CD8-positive, alpha-beta memory T cell (primary cell): ENCODE measurements at regions not wholly inside any gene's neighbourhood (a gene's known extent, or its start where the extent isn't known, plus 50 kb on each side); places are given as distances from the start of the nearest gene placed in this dataset.
"Not testable (repeated sequence)": the region's sequence is repeated elsewhere in the genome, so short reads cannot be mapped to it uniquely, and the experiment has no call there.

Source experiments
- CTCF ChIA-PET: fragments of 350-600 bp; sonication (Branson Sonifier 250); formaldehyde crosslinking; loops from one replicate; lab custom pipeline; 2021; ENCODE audit warnings: antibody characterized with exemption; lab: Charles Lee
- POLR2A ChIA-PET: fragments of 350-600 bp; sonication (Branson Sonifier 250); formaldehyde crosslinking; loops from one replicate; lab custom pipeline; 2021; ENCODE audit warnings: antibody characterized with exemption; lab: Charles Lee
- DNase-seq, 5 donors: peaks; one replicate each; pipeline versions ENCODE4 v3.0.0 to v3.0.0-alpha.2; 2020 to 2022; ENCODE audit warnings: mixed read lengths in 1 of 5
- H3K27ac ChIP-seq: one replicate; pipeline ENCODE4 v1.7.0; 2013; ENCODE audit warnings: low read depth, mild to moderate bottlenecking, low read length, moderate library complexity
- H3K27me3 ChIP-seq: 2 replicates; pipeline ENCODE4 v1.7.0; 2013; ENCODE audit warnings: low read length, mild to moderate bottlenecking; ENCODE audit not compliant: insufficient read depth, poor library complexity, severe bottlenecking
- H3K36me3 ChIP-seq: 2 replicates; pipeline ENCODE4 v1.7.0; 2013; ENCODE audit warnings: mild to moderate bottlenecking, low read length, moderate library complexity; ENCODE audit not compliant: insufficient read depth
- H3K4me1 ChIP-seq: 2 replicates; pipeline ENCODE4 v1.7.0; 2013; ENCODE audit warnings: mild to moderate bottlenecking, low read length, moderate library complexity; ENCODE audit not compliant: insufficient read depth
- H3K4me3 ChIP-seq: 2 replicates; pipeline ENCODE4 v1.7.0; 2013; ENCODE audit warnings: mild to moderate bottlenecking, low read length
- H3K9me3 ChIP-seq: 2 replicates; pipeline ENCODE4 v1.7.0; 2013; ENCODE audit warnings: mild to moderate bottlenecking, low read length
- H3K27ac Mint-ChIP-seq, 8 donors: one replicate each; pipeline ENCODE4 v1.8.0; 2020 to 2021; ENCODE audit warnings: mixed read lengths in 8 of 8, mild to moderate bottlenecking in 6 of 8, inconsistent platforms in 3 of 8, moderate library complexity in 3 of 8
- H3K27me3 Mint-ChIP-seq, 2 donors: one replicate each; pipeline ENCODE4 v1.8.0; 2020 to 2021; ENCODE audit warnings: mixed read lengths in 2 of 2, mild to moderate bottlenecking in 1 of 2, moderate library complexity in 1 of 2
- H3K36me3 Mint-ChIP-seq, 3 donors: one replicate each; pipeline ENCODE4 v1.8.0; 2020 to 2021; ENCODE audit warnings: mixed read lengths in 3 of 3, inconsistent platforms in 1 of 3, mild to moderate bottlenecking in 1 of 3
- H3K4me1 Mint-ChIP-seq, 3 donors: one replicate each; pipeline ENCODE4 v1.8.0; 2020 to 2021; ENCODE audit warnings: mixed read lengths in 3 of 3, inconsistent platforms in 1 of 3, mild to moderate bottlenecking in 1 of 3
- H3K4me3 Mint-ChIP-seq, 7 donors: one replicate each; pipeline ENCODE4 v1.8.0; 2020 to 2021; ENCODE audit warnings: mixed read lengths in 7 of 7, mild to moderate bottlenecking in 6 of 7, moderate library complexity in 4 of 7, inconsistent platforms in 2 of 7
- H3K9me3 Mint-ChIP-seq, 5 donors: one replicate each; pipeline ENCODE4 v1.8.0; 2020 to 2022; ENCODE audit warnings: mixed read lengths in 5 of 5, mild to moderate bottlenecking in 3 of 5, moderate library complexity in 2 of 5, inconsistent platforms in 1 of 5

DNA sequence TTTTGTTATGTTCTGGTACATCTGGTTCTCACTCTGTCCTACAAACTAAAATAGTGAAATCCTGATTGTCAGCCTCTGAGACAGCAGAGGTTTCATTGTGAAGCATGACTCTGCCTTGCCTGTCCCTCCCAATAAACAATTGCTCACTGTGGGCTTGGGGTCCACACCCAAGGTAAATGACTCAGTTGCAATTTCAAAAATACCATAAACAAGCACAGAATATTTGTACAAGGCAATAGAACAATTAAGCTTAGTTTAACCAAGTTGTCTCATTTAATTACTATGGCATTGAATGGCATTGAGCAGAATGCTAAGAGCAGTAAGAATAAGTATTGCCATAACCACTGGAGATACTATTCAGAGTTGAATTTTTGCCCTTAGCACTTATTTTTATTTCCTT lies 353.6 kb downstream of the SPRY2 start:
- H3K27ac ChIP-seq = no peak overlapping the region
- H3K9me3 Mint-ChIP-seq = peaks cover 0 to 7% (median 3%) of the 10 kb centered on the region in 5 donors
- no peak overlapping the region for H3K4me3 ChIP-seq
- no peak overlapping the region for H3K4me3 Mint-ChIP-seq
- ChIA-PET POLR2A (no interaction called here), CTCF (no interaction called here)
- H3K27ac Mint-ChIP-seq = no peak overlapping the region
- no peaks in the 10 kb centered on the region for H3K36me3 ChIP-seq
- H3K27me3 ChIP-seq = no peaks in the 10 kb centered on the region
- H3K4me1 ChIP-seq = no peaks in the 10 kb centered on the region
- no peaks in the 10 kb centered on the region for H3K9me3 ChIP-seq
- no peaks in the 10 kb centered on the region for H3K4me1 Mint-ChIP-seq
- no peaks in the 10 kb centered on the region for H3K27me3 Mint-ChIP-seq
- H3K36me3 Mint-ChIP-seq = no peaks in the 10 kb centered on the region
- DNase-seq = no peak

DNA sequence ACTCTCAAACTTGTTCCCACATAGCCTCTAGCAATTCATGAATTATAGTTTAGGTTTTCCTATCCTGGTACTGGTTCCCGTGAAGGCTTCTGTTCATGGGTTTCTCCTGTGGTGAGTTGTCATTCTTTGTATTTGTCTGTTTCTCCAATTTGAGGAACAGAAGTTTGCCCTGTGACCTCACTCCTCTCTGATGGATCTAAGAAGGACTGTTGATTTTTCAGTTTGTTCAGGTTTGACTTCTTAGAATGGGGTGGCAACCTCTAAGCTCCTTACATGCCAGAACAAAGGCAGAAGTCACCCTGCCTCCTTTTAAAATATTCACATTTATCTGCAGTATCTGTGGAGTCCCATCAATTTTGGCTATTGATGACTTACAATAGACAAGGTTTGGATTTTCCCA lies 354.0 kb downstream of the SPRY2 start:
- H3K4me3 Mint-ChIP-seq = no peak overlapping the region
- Histone ChIP-seq H3K27ac (no peak overlapping the region), H3K9me3 (no peaks in the 10 kb centered on the region), H3K4me3 (no peak overlapping the region), H3K36me3 (no peaks in the 10 kb centered on the region), H3K27me3 (no peaks in the 10 kb centered on the region), H3K4me1 (no peaks in the 10 kb centered on the region)
- no peak for DNase-seq
- peaks cover 0 to 11% (median 3%) of the 10 kb centered on the region in 5 donors for H3K9me3 Mint-ChIP-seq
- POLR2A ChIA-PET = no interaction called here
- no peaks in the 10 kb centered on the region for H3K27me3 Mint-ChIP-seq
- no peak overlapping the region for H3K27ac Mint-ChIP-seq
- H3K4me1 Mint-ChIP-seq = no peaks in the 10 kb centered on the region
- no peaks in the 10 kb centered on the region for H3K36me3 Mint-ChIP-seq
- CTCF ChIA-PET = no interaction called here

DNA sequence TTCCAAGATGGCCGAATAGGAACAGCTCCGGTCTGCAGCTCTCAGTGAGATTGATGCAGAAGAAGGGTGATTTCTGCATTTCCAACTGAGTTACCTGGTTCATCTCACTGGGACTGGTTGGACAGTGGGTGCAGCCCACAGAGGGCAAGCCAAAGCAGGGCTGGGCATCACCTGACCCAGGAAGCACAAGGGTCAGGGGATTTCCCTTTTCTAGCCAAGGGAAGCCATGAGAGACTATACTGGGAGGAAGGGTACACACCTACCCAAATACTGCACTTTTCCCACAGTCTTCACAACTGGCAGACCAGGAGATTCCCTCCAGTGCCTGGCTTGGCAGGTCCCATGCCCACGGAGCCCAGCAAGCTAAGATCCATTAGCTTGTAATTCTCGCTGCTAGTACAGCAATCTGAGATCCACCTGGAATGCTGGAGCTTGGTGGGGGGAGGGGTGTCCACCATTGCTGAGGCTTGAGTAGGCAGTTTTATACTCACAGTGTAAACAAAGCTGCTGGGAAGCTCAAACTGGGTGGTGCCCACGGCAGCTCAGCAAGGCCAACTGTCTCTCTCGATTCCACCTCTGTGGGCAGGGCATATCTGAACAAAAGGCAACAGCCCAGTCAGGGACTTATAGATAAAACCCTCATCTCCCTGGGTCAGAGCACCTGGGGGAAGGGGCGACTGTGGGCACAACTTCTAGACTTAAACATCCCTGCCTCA lies 365.8 kb downstream of the SPRY2 start:
- H3K9me3 Mint-ChIP-seq = peaks cover 3 to 30% (median 12%) of the 10 kb centered on the region in 5 donors
- H3K27me3 Mint-ChIP-seq, H3K36me3 ChIP-seq, H3K27ac ChIP-seq, H3K36me3 Mint-ChIP-seq, CTCF ChIA-PET, H3K27me3 ChIP-seq, H3K4me3 Mint-ChIP-seq, H3K27ac Mint-ChIP-seq, H3K4me1 Mint-ChIP-seq, H3K9me3 ChIP-seq, POLR2A ChIA-PET, DNase-seq, H3K4me3 ChIP-seq, H3K4me1 ChIP-seq: not testable (repeated sequence)

DNA sequence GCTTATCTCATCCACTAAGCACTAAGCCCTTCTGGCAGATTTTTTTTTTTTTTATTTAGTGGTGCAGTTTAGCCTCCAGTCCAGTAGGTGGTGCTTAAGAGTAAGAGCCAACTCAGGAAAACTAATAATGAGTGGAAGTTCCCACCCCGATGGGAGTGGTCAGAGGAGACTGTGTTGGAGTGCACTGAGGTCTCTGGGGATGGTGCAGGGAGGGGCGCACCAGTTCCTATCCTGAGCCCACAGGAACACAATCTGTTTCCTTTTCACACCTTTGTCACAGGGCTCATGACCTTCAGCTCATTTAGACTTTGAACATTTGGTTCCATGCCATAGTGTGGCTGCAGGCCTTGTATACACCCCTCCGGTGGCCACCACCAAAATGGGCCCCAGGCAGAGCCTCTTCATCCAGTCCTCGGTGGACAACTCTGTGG lies 367.4 kb downstream of the SPRY2 start:
- no peak for DNase-seq
- POLR2A ChIA-PET = no interaction called here
- H3K4me1 Mint-ChIP-seq = no peaks in the 10 kb centered on the region
- Histone ChIP-seq H3K9me3 (no peaks in the 10 kb centered on the region), H3K4me3 (no peak overlapping the region), H3K27ac (no peak overlapping the region), H3K36me3 (no peaks in the 10 kb centered on the region), H3K4me1 (no peaks in the 10 kb centered on the region), H3K27me3 (no peaks in the 10 kb centered on the region)
- H3K36me3 Mint-ChIP-seq = no peaks in the 10 kb centered on the region
- no peak overlapping the region for H3K4me3 Mint-ChIP-seq
- H3K27ac Mint-ChIP-seq = no peak overlapping the region
- peaks cover 3 to 24% (median 11%) of the 10 kb centered on the region in 5 donors for H3K9me3 Mint-ChIP-seq
- H3K27me3 Mint-ChIP-seq = peaks cover 0 to 1% of the 10 kb centered on the region in 2 donors
- CTCF ChIA-PET = no interaction called here

DNA sequence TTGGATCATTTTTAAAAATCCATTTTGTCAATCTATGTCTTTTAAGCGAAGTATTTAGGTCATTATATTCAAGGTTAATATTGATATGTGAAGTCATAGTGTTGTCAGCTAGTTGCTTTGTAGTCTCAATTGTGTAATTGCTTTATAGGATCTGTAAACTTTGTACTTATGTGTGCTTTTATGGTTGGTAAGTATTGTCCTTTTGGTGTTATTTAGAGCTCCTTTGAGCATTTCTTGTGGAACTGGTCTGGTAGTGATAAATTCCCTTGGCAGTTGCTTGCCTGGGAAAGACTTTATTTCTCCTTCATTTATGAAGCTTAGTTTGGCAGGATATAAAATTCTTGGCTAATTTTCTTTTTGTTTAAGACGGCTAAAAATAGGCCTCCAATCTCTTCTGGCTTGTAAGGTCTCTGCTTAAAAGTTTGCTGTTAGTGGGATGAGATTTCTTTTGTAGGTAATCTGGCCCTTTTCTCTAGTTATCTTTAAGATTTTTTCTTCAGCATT lies 368.8 kb downstream of the SPRY2 start:
- H3K36me3 Mint-ChIP-seq = no peaks in the 10 kb centered on the region
- CTCF ChIA-PET = no interaction called here
- Histone ChIP-seq H3K27ac (no peak overlapping the region), H3K27me3 (no peaks in the 10 kb centered on the region), H3K9me3 (no peaks in the 10 kb centered on the region), H3K4me3 (no peak overlapping the region), H3K4me1 (no peaks in the 10 kb centered on the region), H3K36me3 (no peaks in the 10 kb centered on the region)
- no peak overlapping the region for H3K27ac Mint-ChIP-seq
- H3K9me3 Mint-ChIP-seq = peaks cover 3 to 10% (median 9%) of the 10 kb centered on the region in 5 donors
- no peak for DNase-seq
- H3K27me3 Mint-ChIP-seq = peaks cover 0 to 1% of the 10 kb centered on the region in 2 donors
- H3K4me3 Mint-ChIP-seq = no peak overlapping the region
- H3K4me1 Mint-ChIP-seq = no peaks in the 10 kb centered on the region
- POLR2A ChIA-PET = no interaction called here

DNA sequence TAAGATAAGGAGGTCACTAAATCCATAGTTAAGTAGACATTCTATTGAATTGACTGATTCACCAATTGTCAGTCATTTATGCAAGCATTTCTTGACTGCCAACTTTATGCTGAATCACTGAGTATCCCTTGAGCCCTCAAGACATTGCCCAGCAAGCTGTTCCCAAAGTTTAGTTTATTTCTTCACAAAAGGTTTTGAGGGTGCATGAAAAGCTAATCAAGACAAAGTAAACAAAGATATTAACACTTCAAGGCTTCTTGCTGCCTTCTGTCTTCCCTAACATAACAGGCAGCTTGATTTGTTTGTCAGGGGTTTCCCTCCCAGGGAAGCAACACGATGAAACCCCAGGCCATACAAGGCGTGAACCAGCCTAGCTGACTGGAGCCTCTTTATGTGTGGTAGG lies 374.4 kb downstream of the SPRY2 start:
- CTCF ChIA-PET = no interaction called here

DNA sequence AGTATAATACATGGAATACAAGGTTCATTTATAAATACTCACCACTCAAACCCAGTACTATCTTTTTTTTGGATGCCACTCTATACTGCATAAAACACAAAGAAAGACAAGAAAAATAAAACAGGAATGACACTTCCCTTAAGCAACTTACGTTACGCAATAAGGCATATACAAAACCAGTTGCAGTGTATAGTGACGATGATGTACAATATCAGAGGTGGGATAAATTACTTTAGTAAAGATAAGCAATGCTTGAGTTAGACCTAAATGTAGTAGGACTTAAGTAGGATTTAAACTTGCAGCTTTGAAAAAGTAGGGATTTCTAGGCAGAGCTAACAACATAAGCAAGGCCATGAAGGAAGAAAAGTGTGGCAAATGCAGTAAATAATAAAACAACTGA lies 374.9 kb downstream of the SPRY2 start:
- no peaks in the 10 kb centered on the region for H3K4me1 ChIP-seq
- no peak overlapping the region for H3K27ac ChIP-seq
- Mint-ChIP-seq H3K9me3 (peaks cover 5 to 14% (median 10%) of the 10 kb centered on the region in 5 donors), H3K27me3 (peaks cover 0 to 2% of the 10 kb centered on the region in 2 donors), H3K4me1 (no peaks in the 10 kb centered on the region), H3K4me3 (no peak overlapping the region), H3K27ac (no peak overlapping the region), H3K36me3 (no peaks in the 10 kb centered on the region)
- H3K9me3 ChIP-seq = no peaks in the 10 kb centered on the region
- ChIA-PET POLR2A (no interaction called here), CTCF (no interaction called here)
- no peaks in the 10 kb centered on the region for H3K27me3 ChIP-seq
- DNase-seq = no peak
- H3K4me3 ChIP-seq = no peak overlapping the region
- H3K36me3 ChIP-seq = no peaks in the 10 kb centered on the region

More for the DNA sequence above, 374.4 kb downstream of the SPRY2 start:
- POLR2A ChIA-PET = no interaction called here
- Mint-ChIP-seq H3K9me3 (peaks cover 8 to 13% (median 10%) of the 10 kb centered on the region in 5 donors), H3K4me1 (no peaks in the 10 kb centered on the region), H3K27ac (no peak overlapping the region), H3K36me3 (no peaks in the 10 kb centered on the region), H3K27me3 (peaks cover 0 to 2% of the 10 kb centered on the region in 2 donors), H3K4me3 (no peak overlapping the region)
- Histone ChIP-seq H3K4me1 (no peaks in the 10 kb centered on the region), H3K36me3 (no peaks in the 10 kb centered on the region), H3K27me3 (no peaks in the 10 kb centered on the region), H3K4me3 (no peak overlapping the region), H3K27ac (no peak overlapping the region), H3K9me3 (no peaks in the 10 kb centered on the region)
- no peak for DNase-seq

DNA sequence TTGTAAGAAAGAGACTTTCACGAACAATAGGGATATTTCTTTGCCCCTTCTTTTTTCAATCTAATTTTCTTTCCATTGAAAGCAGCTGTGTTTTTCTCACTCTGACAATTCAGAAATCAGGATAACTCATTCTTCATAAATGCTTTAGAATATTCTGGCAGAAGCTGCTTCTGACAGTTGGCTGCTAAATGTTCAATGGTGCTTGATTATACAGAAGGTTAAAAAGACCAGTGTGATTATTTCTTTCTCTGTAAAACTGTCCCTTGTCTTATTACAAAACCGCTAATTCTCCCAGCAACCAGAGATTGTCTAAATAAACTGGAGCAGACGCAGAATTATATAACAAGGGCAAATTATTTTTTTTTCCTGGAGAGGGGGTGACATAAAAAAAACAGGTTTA lies 394.4 kb downstream of the SPRY2 start:
- ChIA-PET CTCF (no interaction called here), POLR2A (no interaction called here)
- Mint-ChIP-seq H3K27me3 (no peaks in the 10 kb centered on the region), H3K4me1 (no peaks in the 10 kb centered on the region), H3K4me3 (no peak overlapping the region), H3K36me3 (no peaks in the 10 kb centered on the region), H3K27ac (no peak overlapping the region), H3K9me3 (peaks cover 0 to 6% (median 2%) of the 10 kb centered on the region in 5 donors)
- Histone ChIP-seq H3K9me3 (no peaks in the 10 kb centered on the region), H3K36me3 (no peaks in the 10 kb centered on the region), H3K27ac (no peak overlapping the region), H3K4me3 (no peak overlapping the region), H3K27me3 (no peaks in the 10 kb centered on the region), H3K4me1 (no peaks in the 10 kb centered on the region)
- no peak for DNase-seq
